H1 (cell line): ENCODE measurements at regions not wholly inside any gene's neighbourhood (a gene's known extent, or its start where the extent isn't known, plus 50 kb on each side); places are given as distances from the start of the nearest gene placed in this dataset.

Experiments
- BCL11A ChIP-seq, 2 experiments: IDR thresholded peaks; one replicate each; pipeline ENCODE4 v1.6.1; 2011; ENCODE audit warnings: low read depth in 2 of 2, low read length in 2 of 2, mild to moderate bottlenecking in 2 of 2
- CBX8 ChIP-seq: fragments of 300-800, 300-1000 bp; sonication (generic); IDR thresholded peaks from 2 replicates; pipeline ENCODE4 v1.7.1; 2016; ENCODE audit warnings: low read depth, low read length, borderline replicate concordance
- CEBPB ChIP-seq: IDR thresholded peaks from 2 replicates; pipeline ENCODE4 v1.6.1; 2012; ENCODE audit warnings: low read depth, low read length
- CTBP2 ChIP-seq: IDR thresholded peaks from 2 replicates; pipeline ENCODE4 v1.7.0; 2011; ENCODE audit warnings: borderline replicate concordance, mild to moderate bottlenecking, moderate library complexity, mixed read lengths, low read length; ENCODE audit not compliant: insufficient read depth, insufficient read length
- E2F6 ChIP-seq: IDR thresholded peaks from 2 replicates; pipeline ENCODE4 v1.6.1; 2012; ENCODE audit warnings: inconsistent platforms
- HDAC2 ChIP-seq, 2 experiments: fragments of 300-600 bp in 1 of 2; sonication (generic) in 1 of 2; IDR thresholded peaks; 2 replicates each; pipeline ENCODE4 v1.6.1; 2011 to 2012; ENCODE audit warnings: low read depth in 2 of 2, low read length in 2 of 2, mild to moderate bottlenecking in 2 of 2, moderate library complexity in 2 of 2, borderline replicate concordance in 1 of 2, inconsistent platforms in 1 of 2
- MAFK ChIP-seq: IDR thresholded peaks from 2 replicates; pipeline ENCODE4 v1.6.1; 2012; ENCODE audit warnings: low read depth, mild to moderate bottlenecking, improper control_type of control experiment, low read length
- POLR2A ChIP-seq, 2 experiments: IDR thresholded peaks; 1 replicate in 1 of 2; 2 replicates in 1 of 2; pipeline ENCODE4 v1.6.1; 2011; ENCODE audit warnings: low read depth in 2 of 2, low read length in 2 of 2, mild to moderate bottlenecking in 2 of 2; ENCODE audit errors: control extremely low read depth in 1 of 2
- RNF2 ChIP-seq: fragments of 200-900, 300-1000 bp; sonication (generic); IDR thresholded peaks from 2 replicates; pipeline ENCODE4 v1.7.1; 2016; ENCODE audit warnings: borderline replicate concordance, low read depth, mild to moderate bottlenecking, antibody characterized with exemption, low read length; ENCODE audit not compliant: poor library complexity, severe bottlenecking; ENCODE audit errors: missing control alignments
- SAP30 ChIP-seq: fragments of 300-600 bp; sonication (generic); IDR thresholded peaks from 2 replicates; pipeline ENCODE4 v1.7.1; 2012; ENCODE audit warnings: low read length, moderate library complexity, mild to moderate bottlenecking, inconsistent platforms; ENCODE audit not compliant: insufficient read depth, insufficient replicate concordance
- TAF1 ChIP-seq: IDR thresholded peaks from 2 replicates; pipeline ENCODE4 v1.6.1; 2011; ENCODE audit warnings: mild to moderate bottlenecking, low read depth, low read length
- USF2 ChIP-seq: IDR thresholded peaks from 2 replicates; pipeline ENCODE4 v1.6.1; 2011; ENCODE audit warnings: low read length, improper control_type of control experiment
- TF ChIP-seq, protein P1 (sequence below): IDR thresholded peaks from 2 replicates; pipeline ENCODE4 v1.6.1; 2012; ENCODE audit warnings: low read length, inconsistent platforms

GRCh38 chrX:131827935-131828334, 195.2 kb upstream of the STK26 start (continued):
- TF ChIP-seq MAFK (no peak), SAP30 (no peak), CEBPB (no peak), E2F6 (no peak), USF2 (no peak), POLR2A (IDR thresholded peaks at IDR 0.05; ENCODE audit: control extremely low read depth in 1 of 2, low read depth in 2 of 2, low read length in 2 of 2) (peak; percentile 17 to 58; a peak in 2 of 3 replicates), CTBP2 (no peak), HDAC2 (IDR thresholded peaks at IDR 0.05; ENCODE audit: borderline replicate concordance in 1 of 2, low read depth in 2 of 2, low read length in 2 of 2) (no peak), BCL11A (IDR thresholded peaks at IDR 0.05; ENCODE audit: low read depth in 2 of 2, low read length in 2 of 2) (no peak), TAF1 (peak; percentile 50; the same call in 1 of the 2 replicates), RNF2 (no peak), CBX8 (no peak)
- TF ChIP-seq, protein P1, sequence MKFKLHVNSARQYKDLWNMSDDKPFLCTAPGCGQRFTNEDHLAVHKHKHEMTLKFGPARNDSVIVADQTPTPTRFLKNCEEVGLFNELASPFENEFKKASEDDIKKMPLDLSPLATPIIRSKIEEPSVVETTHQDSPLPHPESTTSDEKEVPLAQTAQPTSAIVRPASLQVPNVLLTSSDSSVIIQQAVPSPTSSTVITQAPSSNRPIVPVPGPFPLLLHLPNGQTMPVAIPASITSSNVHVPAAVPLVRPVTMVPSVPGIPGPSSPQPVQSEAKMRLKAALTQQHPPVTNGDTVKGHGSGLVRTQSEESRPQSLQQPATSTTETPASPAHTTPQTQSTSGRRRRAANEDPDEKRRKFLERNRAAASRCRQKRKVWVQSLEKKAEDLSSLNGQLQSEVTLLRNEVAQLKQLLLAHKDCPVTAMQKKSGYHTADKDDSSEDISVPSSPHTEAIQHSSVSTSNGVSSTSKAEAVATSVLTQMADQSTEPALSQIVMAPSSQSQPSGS = no peak
